IMR-90 (cell line): ENCODE measurements at regions not wholly inside any gene's neighbourhood (a gene's known extent, or its start where the extent isn't known, plus 50 kb on each side); places are given as distances from the start of the nearest gene placed in this dataset.

Experiments used
- ATAC-seq: fragments of 200-7000 bp; cut with Tn5 transposase; 2 replicates; pipeline ENCODE4 v1.9.1; 2020; ENCODE audit warnings: low read depth, mild to moderate bottlenecking, moderate library complexity
- BruUV-seq: library from RNA; stranded (reverse); fragments of 400-500 nt; replicated peaks from 2 replicates; lab custom pipeline; 2021; lab: Mats Ljungman, UMichigan
- CTCF ChIA-PET: fragments of 300-600 bp; formaldehyde crosslinking; extraction: SDS; loops from one replicate; lab custom pipeline; 2021; ENCODE audit warnings: antibody characterized with exemption; lab: Yijun Ruan, JAX
- POLR2A ChIA-PET: fragments of 300-600 bp; sonication (Branson Sonifier 250); formaldehyde crosslinking; loops from one replicate; lab custom pipeline; 2022; ENCODE audit warnings: antibody characterized with exemption; ENCODE audit not compliant: unreplicated experiment; lab: Charles Lee
- DNase-seq: peaks from one replicate; pipeline ENCODE4 v3.0.0; 2013
- H2AFZ ChIP-seq: replicated peaks from 2 replicates; pipeline ENCODE3; 2013; ENCODE audit warnings: low read length, mild to moderate bottlenecking; ENCODE audit not compliant: poor library complexity
- H2AK5ac ChIP-seq: 2 replicates; pipeline ENCODE4 v1.6.1; 2013; ENCODE audit warnings: low read depth, low read length, inconsistent platforms
- H2AK9ac ChIP-seq: replicated peaks from 2 replicates; pipeline ENCODE3; 2013; ENCODE audit warnings: mild to moderate bottlenecking, low read depth, low read length, moderate library complexity; ENCODE audit not compliant: poor library complexity
- H2BK120ac ChIP-seq: 2 replicates; pipeline ENCODE4 v1.6.1; 2013; ENCODE audit warnings: low read depth, low read length, inconsistent platforms
- H2BK15ac ChIP-seq: 3 replicates; pipeline ENCODE4 v1.6.1; 2013; ENCODE audit warnings: low read depth, low read length, inconsistent platforms
- H2BK20ac ChIP-seq: 2 replicates; pipeline ENCODE4 v1.6.1; 2013; ENCODE audit warnings: low read depth, mild to moderate bottlenecking, inconsistent platforms, low read length, moderate library complexity
- H2BK5ac ChIP-seq: 2 replicates; pipeline ENCODE4 v1.6.1; 2013; ENCODE audit warnings: mild to moderate bottlenecking, low read depth, low read length, inconsistent platforms; ENCODE audit not compliant: poor library complexity, severe bottlenecking
- H3K14ac ChIP-seq: replicated peaks from 2 replicates; pipeline ENCODE4 v1.6.1; 2013; ENCODE audit warnings: low read depth, low read length, inconsistent platforms
- H3K18ac ChIP-seq: 2 replicates; pipeline ENCODE4 v1.6.1; 2013; ENCODE audit warnings: low read depth, low read length, control low read depth
- H3K23ac ChIP-seq: 2 replicates; pipeline ENCODE4 v1.6.1; 2013; ENCODE audit warnings: low read depth, low read length, inconsistent platforms
- H3K27ac ChIP-seq: 2 replicates; pipeline ENCODE4 v1.5.1; 2013; ENCODE audit warnings: mild to moderate bottlenecking, control low read depth, low read length; ENCODE audit not compliant: insufficient read depth
- H3K27me3 ChIP-seq: 2 replicates; pipeline ENCODE4 v1.6.1; 2013; ENCODE audit warnings: low read length; ENCODE audit not compliant: control insufficient read depth, insufficient read depth
- H3K36me3 ChIP-seq: 2 replicates; pipeline ENCODE4 v1.6.1; 2013; ENCODE audit warnings: low read length, mixed read lengths; ENCODE audit not compliant: control insufficient read depth, insufficient read depth
- H3K4ac ChIP-seq: 2 replicates; pipeline ENCODE4 v1.6.1; 2013; ENCODE audit warnings: low read depth, low read length, inconsistent platforms
- H3K4me1 ChIP-seq: 2 replicates; pipeline ENCODE4 v1.6.1; 2013; ENCODE audit warnings: low read length, mixed read lengths; ENCODE audit not compliant: control insufficient read depth, insufficient read depth
- H3K4me2 ChIP-seq: 2 replicates; pipeline ENCODE4 v1.6.1; 2013; ENCODE audit warnings: low read depth, mild to moderate bottlenecking, control low read depth, low read length, moderate library complexity
- H3K4me3 ChIP-seq: 2 replicates; pipeline ENCODE4 v1.5.1; 2013; ENCODE audit warnings: low read depth, mild to moderate bottlenecking, control low read depth, low read length, moderate library complexity; ENCODE audit not compliant: insufficient read depth
- H3K56ac ChIP-seq: 2 replicates; pipeline ENCODE4 v1.6.1; 2013; ENCODE audit warnings: low read length, inconsistent platforms; ENCODE audit not compliant: insufficient read depth; ENCODE audit errors: extremely low read depth
- H3K79me1 ChIP-seq, 2 experiments: 2 replicates each; pipeline ENCODE4 v1.6.1; 2013; ENCODE audit warnings: low read length in 2 of 2, inconsistent platforms in 1 of 2, low read depth in 1 of 2
- H3K9ac ChIP-seq: 2 replicates; pipeline ENCODE4 v1.6.1; 2013; ENCODE audit warnings: low read depth, low read length, control low read depth
- H3K9me1 ChIP-seq: 2 replicates; pipeline ENCODE4 v1.6.1; 2013; ENCODE audit warnings: low read length, inconsistent platforms; ENCODE audit not compliant: insufficient read depth
- H3K9me3 ChIP-seq: 2 replicates; pipeline ENCODE4 v1.6.1; 2013; ENCODE audit warnings: low read length; ENCODE audit not compliant: control insufficient read depth, insufficient read depth
- H4K20me1 ChIP-seq: 2 replicates; pipeline ENCODE4 v1.6.1; 2013; ENCODE audit warnings: low read length, inconsistent platforms; ENCODE audit not compliant: insufficient read depth
- H4K5ac ChIP-seq: 2 replicates; pipeline ENCODE4 v1.6.1; 2013; ENCODE audit warnings: mild to moderate bottlenecking, low read depth, low read length, control low read depth
- H4K8ac ChIP-seq, 2 experiments: 2 replicates each; pipeline ENCODE4 v1.6.1; 2013; ENCODE audit warnings: low read depth in 2 of 2, low read length in 2 of 2, control low read depth in 1 of 2, inconsistent platforms in 1 of 2
- H4K91ac ChIP-seq: 2 replicates; pipeline ENCODE4 v1.6.1; 2013; ENCODE audit warnings: low read depth, low read length, inconsistent platforms; ENCODE audit not compliant: insufficient read depth
- BHLHE40 ChIP-seq: fragments of 150-350 bp; IDR thresholded peaks from 2 replicates; pipeline ENCODE4 v1.6.1; 2016; ENCODE audit warnings: mild to moderate bottlenecking, low read depth, low read length
- CEBPB ChIP-seq: IDR thresholded peaks from 2 replicates; pipeline ENCODE4 v1.6.1; 2012; ENCODE audit warnings: low read depth, low read length, improper control_type of control experiment
- CHD1 ChIP-seq: IDR thresholded peaks from 2 replicates; pipeline ENCODE4 v1.6.1; 2012; ENCODE audit warnings: low read depth, low read length, improper control_type of control experiment
- CTCF ChIP-seq: conservative IDR thresholded peaks from 2 replicates; pipeline ENCODE4 v1.5.1; 2012; ENCODE audit warnings: mild to moderate bottlenecking, low read depth, low read length, improper control_type of control experiment
- ELK1 ChIP-seq: fragments of 150-350 bp; IDR thresholded peaks from 2 replicates; pipeline ENCODE4 v1.6.1; 2016; ENCODE audit warnings: low read depth, mild to moderate bottlenecking, low read length, moderate library complexity, borderline replicate concordance
- FOS ChIP-seq: fragments of 150-350 bp; IDR thresholded peaks from 2 replicates; pipeline ENCODE4 v1.6.1; 2016; ENCODE audit warnings: low read depth, low read length
- MAFK ChIP-seq: IDR thresholded peaks from 2 replicates; pipeline ENCODE4 v1.6.1; 2012; ENCODE audit warnings: low read depth, low read length, improper control_type of control experiment
- MAZ ChIP-seq: IDR thresholded peaks from 2 replicates; pipeline ENCODE4 v1.6.1; 2012; ENCODE audit warnings: low read depth, mild to moderate bottlenecking, low read length, improper control_type of control experiment, moderate library complexity, borderline replicate concordance
- MXI1 ChIP-seq: IDR thresholded peaks from 2 replicates; pipeline ENCODE4 v1.6.1; 2012; ENCODE audit warnings: low read depth, mild to moderate bottlenecking, low read length, moderate library complexity, borderline replicate concordance
- NFE2L2 ChIP-seq: fragments of 150-350 bp; IDR thresholded peaks from 2 replicates; pipeline ENCODE4 v1.6.1; 2016; ENCODE audit warnings: low read depth, mild to moderate bottlenecking, low read length
- POLR2A ChIP-seq: IDR thresholded peaks from 2 replicates; pipeline ENCODE4 v1.6.1; 2012; ENCODE audit warnings: mild to moderate bottlenecking, low read depth, low read length
- RAD21 ChIP-seq: IDR thresholded peaks from 2 replicates; pipeline ENCODE4 v1.6.1; 2012; ENCODE audit warnings: low read length, improper control_type of control experiment
- RCOR1 ChIP-seq: IDR thresholded peaks from 2 replicates; pipeline ENCODE4 v1.6.1; 2012; ENCODE audit warnings: mild to moderate bottlenecking, low read length, improper control_type of control experiment; ENCODE audit not compliant: insufficient replicate concordance
- RFX5 ChIP-seq: IDR thresholded peaks from 2 replicates; pipeline ENCODE4 v1.8.0; 2012; ENCODE audit warnings: low read depth, mild to moderate bottlenecking, low read length, moderate library complexity
- SMC3 ChIP-seq: fragments of 150-350 bp; IDR thresholded peaks from 2 replicates; pipeline ENCODE4 v1.6.1; 2016; ENCODE audit warnings: low read depth, mild to moderate bottlenecking, antibody characterized with exemption, low read length, moderate library complexity
- USF2 ChIP-seq: fragments of 150-350 bp; IDR thresholded peaks from 2 replicates; pipeline ENCODE4 v1.6.1; 2017; ENCODE audit warnings: mild to moderate bottlenecking, antibody characterized with exemption, low read length, low read depth
- WGBS, 2 experiments: methylation state at CpG; one replicate each; pipeline versions ENCODE4 v1.1.5 to v1.1.7; 2013; ENCODE audit warnings: missing lambda C conversion rate in 2 of 2; ENCODE audit not compliant: insufficient read length in 1 of 2; ENCODE audit errors: extremely low coverage in 2 of 2; 5-methylcytosine and 5-hydroxymethylcytosine counted together
- dilution Hi-C: fragments of 300-500 bp; cut with HindIII; formaldehyde crosslinking; loops from one replicate; pipeline ENCODE4 v1.14.3; 2018; ENCODE audit warnings: low sequenced_read_pairs; ENCODE audit not compliant: unreplicated experiment
- in situ Hi-C: fragments of 300-500 bp; cut with MboI; formaldehyde crosslinking; loops from 3 replicates; pipeline ENCODE4 v1.14.3; 2019; ENCODE audit warnings: low sequenced_read_pairs, inconsistent platforms, mixed read lengths
- intact Hi-C: fragments of 100-400 bp; cut with micrococcal nuclease; formaldehyde crosslinking; loops from 2 replicates; pipeline ENCODE4 v1.10.0; 2022

- no peak overlapping the region for H2AK9ac ChIP-seq
- no peak overlapping the region for H3K4me2 ChIP-seq
- no peaks in the 10 kb centered on the region for H3K4me1 ChIP-seq
- H3K4ac ChIP-seq, result no peak overlapping the region
- in situ Hi-C loops (no loop called here), intact Hi-C loops (no loop called here), dilution Hi-C loops (no loop called here)
- H3K23ac ChIP-seq, result no peak overlapping the region
- no peaks in the 10 kb centered on the region for H4K20me1 ChIP-seq
- peaks cover 12% of the 10 kb centered on the region; the same call in 1 of the 2 replicates for H3K9me3 ChIP-seq
- H3K14ac ChIP-seq, result no peak overlapping the region
- H3K9ac ChIP-seq, result no peak overlapping the region
- H2BK15ac ChIP-seq, result no peak overlapping the region
- H4K8ac ChIP-seq, result no peak overlapping the region
- no TSS peak for BruUV-seq
- no peaks in the 10 kb centered on the region for H3K79me1 ChIP-seq
- H3K4me3 ChIP-seq, result no peak overlapping the region
- no peak for ATAC-seq
- H2BK120ac ChIP-seq, result no peak overlapping the region
- ChIA-PET POLR2A (no interaction called here), CTCF (no interaction called here)
- H4K5ac ChIP-seq, result no peak overlapping the region
- no peak overlapping the region for H3K56ac ChIP-seq
- DNase-seq, result no peak
- H2AFZ ChIP-seq, result no peak overlapping the region
- H2BK5ac ChIP-seq, result no peak overlapping the region
- H2AK5ac ChIP-seq, result no peak overlapping the region
- no peak overlapping the region for H2BK20ac ChIP-seq
- no peak overlapping the region for H3K18ac ChIP-seq
- H3K27me3 ChIP-seq, result no peaks in the 10 kb centered on the region
- no CpG with 5 or more reads among the region's 18 CpGs for WGBS, 2 experiments
- H4K91ac ChIP-seq, result no peak overlapping the region
- no peaks in the 10 kb centered on the region for H3K36me3 ChIP-seq
- no peak overlapping the region for H3K27ac ChIP-seq
- H3K9me1 ChIP-seq, result no peaks in the 10 kb centered on the region
- no peak for TF ChIP-seq FOS
- no peak for TF ChIP-seq SMC3
- no peak for TF ChIP-seq BHLHE40
- no peak for TF ChIP-seq POLR2A
- no peak for TF ChIP-seq MAFK
- TF ChIP-seq RCOR1, result no peak
- no peak for TF ChIP-seq USF2
- no peak for TF ChIP-seq NFE2L2
- no peak for TF ChIP-seq RFX5
- no peak for TF ChIP-seq CTCF
- no peak for TF ChIP-seq CEBPB
- TF ChIP-seq CHD1, result no peak
- no peak for TF ChIP-seq MXI1
- TF ChIP-seq ELK1, result no peak
- TF ChIP-seq RAD21, result no peak
- no peak for TF ChIP-seq MAZ
Measured at GRCh38 chr2:104790100-104790811, 63.7 kb upstream of the POU3F3 start.
